Neural cell (in vitro differentiated cells): ENCODE measurements at regions not wholly inside any gene's neighbourhood (a gene's known extent, or its start where the extent isn't known, plus 50 kb on each side); places are given as distances from the start of the nearest gene placed in this dataset.

Experiments
- H2AFZ ChIP-seq: fragments of 200-600, 300-800 bp; sonication (generic), shearing (Covaris generic); 2 replicates; pipeline ENCODE4 v1.6.0; 2014; ENCODE audit warnings: low read depth, mild to moderate bottlenecking, antibody characterized with exemption, low read length, moderate library complexity
- H3F3A ChIP-seq: fragments of 200-600 bp; shearing (Covaris generic); 2 replicates; pipeline ENCODE4 v1.6.1; 2016; ENCODE audit warnings: mild to moderate bottlenecking, moderate library complexity, mixed read lengths, antibody characterized with exemption, low read length; ENCODE audit not compliant: insufficient read depth, poor library complexity, severe bottlenecking
- H3K27ac ChIP-seq: fragments of 200-600, 300-800 bp; sonication (generic), shearing (Covaris generic); 2 replicates; pipeline ENCODE4 v1.5.1; 2014; ENCODE audit warnings: mild to moderate bottlenecking, low read length, moderate library complexity
- H3K27me3 ChIP-seq: fragments of 300-800, 200-600 bp; sonication (generic), shearing (Covaris generic); 2 replicates; pipeline ENCODE4 v1.6.0; 2014; ENCODE audit warnings: mild to moderate bottlenecking, low read depth, low read length, moderate library complexity; ENCODE audit not compliant: insufficient read depth
- H3K36me3 ChIP-seq: fragments of 300-800, 200-600 bp; sonication (generic), shearing (Covaris generic); 2 replicates; pipeline ENCODE4 v1.5.1; 2014; ENCODE audit warnings: mild to moderate bottlenecking, antibody characterized with exemption, low read length, moderate library complexity; ENCODE audit not compliant: insufficient read depth
- H3K4me2 ChIP-seq: fragments of 300-800, 200-600 bp; sonication (generic), shearing (Covaris generic); 2 replicates; pipeline ENCODE4 v1.6.0; 2014; ENCODE audit warnings: mild to moderate bottlenecking, low read length
- H3K4me3 ChIP-seq: fragments of 300-800, 200-600 bp; sonication (generic), shearing (Covaris generic); 2 replicates; pipeline ENCODE4 v1.5.1; 2014; ENCODE audit warnings: mild to moderate bottlenecking, low read length, moderate library complexity
- H3K79me2 ChIP-seq: fragments of 200-600 bp; shearing (Covaris generic); replicated peaks from 2 replicates; pipeline ENCODE4 v1.6.0; 2014; ENCODE audit warnings: mild to moderate bottlenecking, low read length, moderate library complexity; ENCODE audit not compliant: insufficient read depth
- H3K9ac ChIP-seq: fragments of 300-800, 200-600 bp; sonication (generic), shearing (Covaris generic); 2 replicates; pipeline ENCODE4 v1.6.1; 2016; ENCODE audit warnings: mild to moderate bottlenecking, low read length, mixed read lengths
- H3K9me2 ChIP-seq: fragments of 200-600 bp; shearing (Covaris generic); 2 replicates; pipeline ENCODE4 v1.6.1; 2016; ENCODE audit warnings: mild to moderate bottlenecking, low read length, mixed read lengths; ENCODE audit not compliant: insufficient read depth
- H3K9me3 ChIP-seq: fragments of 200-600, 300-800 bp; sonication (generic), shearing (Covaris generic); 2 replicates; pipeline ENCODE4 v1.6.1; 2016; ENCODE audit warnings: mild to moderate bottlenecking, mixed run types, low read length, moderate library complexity, mixed read lengths
- H4K20me1 ChIP-seq: fragments of 200-600 bp; shearing (Covaris generic); 2 replicates; pipeline ENCODE4 v1.6.1; 2016; ENCODE audit warnings: mild to moderate bottlenecking, mixed run types; ENCODE audit not compliant: insufficient read depth
- CTCF ChIP-seq: fragments of 450-650 bp; IDR thresholded peaks from 2 replicates; pipeline ENCODE4 v1.5.1; 2014; ENCODE audit warnings: antibody characterized with exemption, mild to moderate bottlenecking, moderate library complexity; ENCODE audit not compliant: poor library complexity, severe bottlenecking
- EP300 ChIP-seq: fragments of 450-650 bp; conservative IDR thresholded peaks from 2 replicates; pipeline ENCODE4 v1.6.1; 2014; ENCODE audit warnings: antibody characterized with exemption, mild to moderate bottlenecking, moderate library complexity; ENCODE audit not compliant: poor library complexity, severe bottlenecking
- EZH2 ChIP-seq: fragments of 200-600, 300-800 bp; shearing (Covaris generic), sonication (generic); IDR thresholded peaks from 2 replicates; pipeline ENCODE4 v1.6.1; 2014; ENCODE audit warnings: antibody characterized with exemption, low read length, borderline replicate concordance, mild to moderate bottlenecking; ENCODE audit not compliant: insufficient read depth, poor library complexity, severe bottlenecking
- MXI1 ChIP-seq: fragments of 450-650 bp; conservative IDR thresholded peaks from 2 replicates; pipeline ENCODE4 v1.6.1; 2014; ENCODE audit warnings: antibody characterized with exemption, mild to moderate bottlenecking; ENCODE audit not compliant: poor library complexity, severe bottlenecking
- POLR2AphosphoS5 ChIP-seq: IDR thresholded peaks from 2 replicates; pipeline ENCODE4 v1.6.1; 2012
- RAD21 ChIP-seq: fragments of 450-650 bp; conservative IDR thresholded peaks from 2 replicates; pipeline ENCODE4 v1.6.1; 2014; ENCODE audit warnings: antibody characterized with exemption, mild to moderate bottlenecking, moderate library complexity
- SMC3 ChIP-seq: fragments of 450-650 bp; conservative IDR thresholded peaks from 2 replicates; pipeline ENCODE4 v1.6.1; 2014; ENCODE audit warnings: antibody characterized with exemption, mild to moderate bottlenecking, moderate library complexity; ENCODE audit not compliant: poor library complexity
- TAF1 ChIP-seq: IDR thresholded peaks from 2 replicates; pipeline ENCODE4 v1.6.1; 2012; ENCODE audit warnings: low read depth
- TF ChIP-seq, protein P1 (sequence below): IDR thresholded peaks from 2 replicates; pipeline ENCODE4 v1.6.1; 2012; ENCODE audit warnings: borderline replicate concordance

DNA sequence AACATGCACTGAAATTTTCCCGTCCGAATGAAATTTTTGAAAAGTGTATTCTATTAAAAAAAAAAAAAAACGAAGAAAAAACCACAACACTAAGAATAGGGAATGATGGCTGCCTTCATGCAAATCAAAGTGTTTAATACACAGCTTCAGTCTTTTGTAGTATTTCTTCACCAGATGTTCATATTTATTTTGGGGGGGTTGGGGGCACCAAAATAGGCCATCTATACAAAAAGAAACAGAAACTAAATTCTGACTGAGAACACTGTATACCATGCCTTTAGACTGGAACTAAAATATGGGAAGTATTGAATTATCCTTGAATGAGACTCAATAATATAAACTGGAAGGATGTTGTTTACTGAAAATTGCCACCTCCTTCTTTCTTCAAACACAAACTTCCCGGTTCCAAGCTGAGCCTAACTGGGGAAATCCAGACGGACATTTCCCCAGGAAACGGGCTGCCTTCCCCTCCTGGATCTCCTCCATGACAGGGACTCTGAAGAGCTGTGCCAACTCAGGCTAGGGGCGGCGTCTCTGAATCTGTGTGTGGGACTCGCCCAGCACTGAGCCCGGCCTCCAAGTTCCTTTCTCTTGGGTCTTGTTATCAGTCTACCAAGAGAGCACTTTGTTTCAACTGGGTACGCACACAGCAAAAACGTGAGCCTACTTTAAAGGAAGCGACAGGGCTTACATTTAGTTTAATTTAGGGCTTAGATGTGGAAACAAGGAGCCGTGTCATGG, 511.3 kb upstream of the ADAMTS16 start:
- Histone ChIP-seq H3K9me2 (no peaks in the 10 kb centered on the region), H3K4me2 (no peak overlapping the region), H3K27ac (no peak overlapping the region), H3K4me3 (no peak overlapping the region), H2AFZ (no peak overlapping the region), H3K36me3 (no peaks in the 10 kb centered on the region), H3K9me3 (peaks cover under 1% of the 10 kb centered on the region), H3K9ac (no peak overlapping the region), H3K79me2 (no peaks in the 10 kb centered on the region), H3F3A (no peaks in the 10 kb centered on the region), H4K20me1 (no peaks in the 10 kb centered on the region), H3K27me3 (no peaks in the 10 kb centered on the region)
- TF ChIP-seq, protein P1, sequence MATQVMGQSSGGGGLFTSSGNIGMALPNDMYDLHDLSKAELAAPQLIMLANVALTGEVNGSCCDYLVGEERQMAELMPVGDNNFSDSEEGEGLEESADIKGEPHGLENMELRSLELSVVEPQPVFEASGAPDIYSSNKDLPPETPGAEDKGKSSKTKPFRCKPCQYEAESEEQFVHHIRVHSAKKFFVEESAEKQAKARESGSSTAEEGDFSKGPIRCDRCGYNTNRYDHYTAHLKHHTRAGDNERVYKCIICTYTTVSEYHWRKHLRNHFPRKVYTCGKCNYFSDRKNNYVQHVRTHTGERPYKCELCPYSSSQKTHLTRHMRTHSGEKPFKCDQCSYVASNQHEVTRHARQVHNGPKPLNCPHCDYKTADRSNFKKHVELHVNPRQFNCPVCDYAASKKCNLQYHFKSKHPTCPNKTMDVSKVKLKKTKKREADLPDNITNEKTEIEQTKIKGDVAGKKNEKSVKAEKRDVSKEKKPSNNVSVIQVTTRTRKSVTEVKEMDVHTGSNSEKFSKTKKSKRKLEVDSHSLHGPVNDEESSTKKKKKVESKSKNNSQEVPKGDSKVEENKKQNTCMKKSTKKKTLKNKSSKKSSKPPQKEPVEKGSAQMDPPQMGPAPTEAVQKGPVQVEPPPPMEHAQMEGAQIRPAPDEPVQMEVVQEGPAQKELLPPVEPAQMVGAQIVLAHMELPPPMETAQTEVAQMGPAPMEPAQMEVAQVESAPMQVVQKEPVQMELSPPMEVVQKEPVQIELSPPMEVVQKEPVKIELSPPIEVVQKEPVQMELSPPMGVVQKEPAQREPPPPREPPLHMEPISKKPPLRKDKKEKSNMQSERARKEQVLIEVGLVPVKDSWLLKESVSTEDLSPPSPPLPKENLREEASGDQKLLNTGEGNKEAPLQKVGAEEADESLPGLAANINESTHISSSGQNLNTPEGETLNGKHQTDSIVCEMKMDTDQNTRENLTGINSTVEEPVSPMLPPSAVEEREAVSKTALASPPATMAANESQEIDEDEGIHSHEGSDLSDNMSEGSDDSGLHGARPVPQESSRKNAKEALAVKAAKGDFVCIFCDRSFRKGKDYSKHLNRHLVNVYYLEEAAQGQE = no peak
- TF ChIP-seq POLR2AphosphoS5 (no peak), EZH2 (no peak), EP300 (no peak), MXI1 (no peak), TAF1 (no peak), SMC3 (no peak), CTCF (no peak), RAD21 (no peak)

DNA sequence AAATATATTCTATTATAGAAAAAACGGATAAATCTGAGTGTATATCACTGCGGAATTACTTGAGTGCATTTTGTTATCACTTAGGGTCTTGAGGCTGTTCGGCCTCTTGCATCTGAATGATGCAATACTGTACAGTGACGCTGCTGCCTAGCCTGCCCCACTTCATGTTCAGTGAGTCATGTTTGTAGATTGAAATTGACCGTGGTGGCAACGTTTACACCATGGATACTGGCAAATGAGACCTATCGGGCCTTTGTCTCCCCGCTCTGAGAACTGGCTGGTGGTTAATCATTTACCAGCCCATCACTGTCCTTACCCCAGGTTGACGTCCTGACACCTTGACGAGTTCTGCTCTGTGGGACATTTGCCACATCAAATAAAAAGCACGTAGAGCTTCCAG, 510.1 kb upstream of the ADAMTS16 start:
- H3K79me2 ChIP-seq = no peaks in the 10 kb centered on the region
- H3K4me3 ChIP-seq = no peak overlapping the region
- TF ChIP-seq EZH2 = no peak
- no peaks in the 10 kb centered on the region for H3K9me3 ChIP-seq
- H3K27ac ChIP-seq = no peak overlapping the region
- no peaks in the 10 kb centered on the region for H3F3A ChIP-seq
- H3K4me2 ChIP-seq = no peak overlapping the region
- H2AFZ ChIP-seq = no peak overlapping the region
- H3K9me2 ChIP-seq = no peaks in the 10 kb centered on the region
- H4K20me1 ChIP-seq = no peaks in the 10 kb centered on the region
- no peak overlapping the region for H3K9ac ChIP-seq
- H3K36me3 ChIP-seq = no peaks in the 10 kb centered on the region
- no peaks in the 10 kb centered on the region for H3K27me3 ChIP-seq
